ENCODE measurements at regions not wholly inside any gene's neighbourhood (a gene's known extent, or its start where the extent isn't known, plus 50 kb on each side); places are given as distances from the start of the nearest gene placed in this dataset.
A peak's percentile ranks its signal among the peaks of the same experiment; 100 is the strongest.
"Not testable (repeated sequence)": the region's sequence is repeated elsewhere in the genome, so short reads cannot be mapped to it uniquely, and the experiment has no call there.

DNA sequence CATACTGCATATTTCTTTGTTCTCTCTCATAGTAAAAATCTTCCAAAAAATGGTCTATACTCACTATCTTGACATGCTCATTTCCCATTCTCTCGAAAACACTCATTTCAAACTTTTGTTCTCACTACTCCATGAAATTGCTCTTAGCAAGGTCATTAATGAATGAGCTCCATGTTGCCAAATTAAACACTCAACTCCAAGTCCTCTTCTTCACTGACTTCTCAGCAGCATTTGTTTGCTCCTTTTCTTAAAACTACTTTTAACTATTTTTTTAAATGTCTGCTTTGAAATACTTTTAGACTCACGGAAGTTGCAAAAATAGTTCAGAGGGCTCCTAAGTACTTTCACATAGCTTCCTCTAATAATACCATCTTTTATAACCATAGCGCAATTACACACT lies 274.0 kb upstream of the PREP start:
- TF ChIP-seq CTCF (IDR thresholded peaks at IDR 0.05; ENCODE audit: low read length, missing control alignments), result no peak

GRCh38 chr6:105675715-105676397 lies 273.0 kb upstream of the PREP start:
- H3K4me3 ChIP-seq (replicated peaks; ENCODE audit: low read depth, low read length), result no peak overlapping the region
- peak; percentile 23 for DNase-seq (ENCODE audit: low read depth)
- no peak for TF ChIP-seq CTCF (IDR thresholded peaks at IDR 0.05; ENCODE audit: low read length, missing control alignments)

More for the DNA sequence above, 274.0 kb upstream of the PREP start:
- no peak overlapping the region for H3K4me3 ChIP-seq (replicated peaks; ENCODE audit: low read depth, low read length)
- no peak for DNase-seq (ENCODE audit: low read depth)

DNA sequence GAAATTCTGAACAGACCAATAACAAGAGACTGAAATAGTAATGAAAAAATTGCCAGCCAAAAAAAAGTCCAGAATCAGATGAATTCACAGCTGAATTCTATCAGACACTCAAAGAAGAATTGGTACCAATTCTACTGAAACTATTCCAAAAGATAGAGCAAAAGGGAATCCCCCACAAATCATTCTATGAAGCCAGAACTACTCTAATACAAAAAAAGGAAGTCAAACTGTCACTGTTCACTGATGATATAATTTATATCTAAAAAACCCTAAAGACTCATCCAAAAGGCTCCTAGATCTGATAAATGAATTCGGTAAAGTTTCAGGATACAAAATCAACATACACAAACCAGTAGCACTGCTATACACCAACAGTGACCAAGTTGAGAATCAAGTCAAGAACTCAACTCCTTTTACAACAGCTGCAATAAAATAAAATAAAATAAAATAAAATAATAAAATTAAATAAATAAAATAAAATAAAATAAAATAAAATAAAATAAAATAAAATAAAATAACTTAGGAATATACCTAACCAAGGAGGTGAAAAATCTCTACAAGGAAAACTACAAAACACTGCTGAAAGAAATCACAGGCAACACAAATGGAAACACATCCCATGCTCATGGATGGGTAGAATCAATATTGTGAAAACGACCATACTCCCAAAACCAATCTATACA lies 270.1 kb upstream of the PREP start:
- H3K4me3 ChIP-seq (replicated peaks; ENCODE audit: low read depth, low read length); DNase-seq (ENCODE audit: low read depth): not testable (repeated sequence)

GRCh38 chr6:105669232-105669631 lies 266.4 kb upstream of the PREP start:
- H3K4me3 ChIP-seq (replicated peaks; ENCODE audit: low read depth, low read length), result no peak overlapping the region
- DNase-seq (ENCODE audit: low read depth), result no peak
- no peak for TF ChIP-seq CTCF (IDR thresholded peaks at IDR 0.05; ENCODE audit: low read length, missing control alignments)

DNA sequence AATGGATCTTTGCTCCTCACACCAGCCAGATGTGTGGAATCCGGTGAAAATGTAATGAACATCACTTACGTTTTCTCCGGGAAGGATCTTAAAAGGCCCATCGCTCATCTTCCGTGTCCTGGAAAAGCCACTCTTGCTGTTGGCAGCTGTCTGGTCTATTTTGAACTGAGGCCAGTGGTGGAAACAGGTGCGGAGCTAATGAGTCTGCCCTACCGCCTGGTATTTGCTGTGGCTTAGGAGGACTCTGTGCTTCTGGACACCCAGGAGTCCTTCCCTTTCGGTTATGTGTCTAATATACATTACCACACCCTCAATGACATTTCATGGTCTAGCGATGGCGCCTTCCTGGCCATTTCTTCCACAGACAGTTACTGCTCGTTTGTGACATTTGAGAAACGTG lies 264.2 kb upstream of the PREP start:
- no peak for DNase-seq (ENCODE audit: low read depth)
- no peak overlapping the region for H3K4me3 ChIP-seq (replicated peaks; ENCODE audit: low read depth, low read length)
- TF ChIP-seq CTCF (IDR thresholded peaks at IDR 0.05; ENCODE audit: low read length, missing control alignments), result no peak

GRCh38 chr6:105664931-105665330 lies 262.0 kb upstream of the PREP start:
- no peak for TF ChIP-seq CTCF (IDR thresholded peaks at IDR 0.05; ENCODE audit: low read length, missing control alignments)

GRCh38 chr6:105651969-105652368 lies 249.1 kb upstream of the PREP start:
- no peak for DNase-seq (ENCODE audit: low read depth)
- no peak overlapping the region for H3K4me3 ChIP-seq (replicated peaks; ENCODE audit: low read depth, low read length)
- no peak for TF ChIP-seq CTCF (IDR thresholded peaks at IDR 0.05; ENCODE audit: low read length, missing control alignments)

More at GRCh38 chr6:105664931-105665330, 262.0 kb upstream of the PREP start:
- DNase-seq (ENCODE audit: low read depth), result no peak
- no peak overlapping the region for H3K4me3 ChIP-seq (replicated peaks; ENCODE audit: low read depth, low read length)

All from fibroblast of pulmonary artery (primary cell).